H1 (cell line): ENCODE measurements at regions not wholly inside any gene's neighbourhood (a gene's known extent, or its start where the extent isn't known, plus 50 kb on each side); places are given as distances from the start of the nearest gene placed in this dataset.

Source experiments
- CBX8 ChIP-seq: fragments of 300-800, 300-1000 bp; sonication (generic); IDR thresholded peaks from 2 replicates; pipeline ENCODE4 v1.7.1; 2016; ENCODE audit warnings: low read depth, low read length, borderline replicate concordance
- CTCF ChIP-seq, 3 experiments: IDR thresholded peaks; 1 replicate in 2 of 3; 2 replicates in 1 of 3; pipeline versions ENCODE4 v1.5.1 to v1.6.1; 2011; ENCODE audit warnings: low read length in 3 of 3, mild to moderate bottlenecking in 3 of 3, inconsistent platforms in 2 of 3, low read depth in 1 of 3, moderate library complexity in 1 of 3; ENCODE audit not compliant: insufficient read depth in 1 of 3; ENCODE audit errors: control extremely low read depth in 1 of 3
- EZH2 ChIP-seq: fragments of 200-600 bp; sonication (generic); IDR thresholded peaks from 2 replicates; pipeline ENCODE4 v1.7.1; 2012; ENCODE audit warnings: low read depth, mild to moderate bottlenecking, moderate library complexity, low read length, inconsistent platforms; ENCODE audit not compliant: severe bottlenecking
- FOSL1 ChIP-seq: IDR thresholded peaks from 2 replicates; pipeline ENCODE4 v1.6.1; 2011; ENCODE audit warnings: mild to moderate bottlenecking, low read depth, low read length, moderate library complexity; ENCODE audit not compliant: insufficient read depth
- GABPA ChIP-seq: IDR thresholded peaks from 2 replicates; pipeline ENCODE4 v1.6.1; 2011; ENCODE audit warnings: mild to moderate bottlenecking, low read length, moderate library complexity, borderline replicate concordance; ENCODE audit not compliant: insufficient read depth
- JUN ChIP-seq: IDR thresholded peaks from 2 replicates; pipeline ENCODE4 v1.6.1; 2011; ENCODE audit warnings: low read depth, mild to moderate bottlenecking, improper control_type of control experiment, low read length
- MAX ChIP-seq: IDR thresholded peaks from 2 replicates; pipeline ENCODE4 v1.6.1; 2012; ENCODE audit warnings: inconsistent platforms
- POLR2A ChIP-seq, 2 experiments: IDR thresholded peaks; 1 replicate in 1 of 2; 2 replicates in 1 of 2; pipeline ENCODE4 v1.6.1; 2011; ENCODE audit warnings: low read depth in 2 of 2, low read length in 2 of 2, mild to moderate bottlenecking in 2 of 2; ENCODE audit errors: control extremely low read depth in 1 of 2
- POLR2AphosphoS5 ChIP-seq: IDR thresholded peaks from 2 replicates; pipeline ENCODE4 v1.6.1; 2011; ENCODE audit warnings: low read depth, low read length
- SUZ12 ChIP-seq: fragments of 200-600 bp; sonication (generic); IDR thresholded peaks from 2 replicates; pipeline ENCODE4 v1.6.1; 2012; ENCODE audit warnings: mild to moderate bottlenecking, inconsistent platforms, low read length, moderate library complexity, mixed read lengths
- TEAD4 ChIP-seq: IDR thresholded peaks from 2 replicates; pipeline ENCODE4 v1.6.1; 2012; ENCODE audit warnings: low read depth, low read length, inconsistent platforms, mixed read lengths

- TF ChIP-seq CTCF (IDR thresholded peaks at IDR 0.05; ENCODE audit: control extremely low read depth in 1 of 3, insufficient read depth in 1 of 3, low read depth in 1 of 3, low read length in 3 of 3) (no peak), POLR2A (IDR thresholded peaks at IDR 0.05; ENCODE audit: control extremely low read depth in 1 of 2, low read depth in 2 of 2, low read length in 2 of 2) (no peak), JUN (no peak), TEAD4 (no peak), MAX (no peak), SUZ12 (no peak), EZH2 (no peak), CBX8 (no peak), GABPA (no peak), FOSL1 (no peak), POLR2AphosphoS5 (no peak)
Observed at GRCh38 chr6:105836379-105836778, 249.8 kb upstream of the PRDM1 start.
